Body of pancreas (tissue), 4 donors: ENCODE measurements at regions not wholly inside any gene's neighbourhood (a gene's known extent, or its start where the extent isn't known, plus 50 kb on each side); places are given as distances from the start of the nearest gene placed in this dataset.

Source experiments
- CTCF ChIP-seq, 7 experiments: fragments of 450-650 bp in 4 of 7; fragments of 200-600 bp in 3 of 7; sonication (generic) in 3 of 7; IDR thresholded peaks; one replicate each; pipeline ENCODE4 v1.5.1; 2016 to 2019; ENCODE audit warnings: antibody characterized with exemption in 7 of 7
- POLR2A ChIP-seq, 3 donors: fragments of 450-650 bp; IDR thresholded peaks; one replicate each; pipeline ENCODE4 v1.6.1; 2016; ENCODE audit warnings: antibody characterized with exemption in 3 of 3, mild to moderate bottlenecking in 2 of 3

- TF ChIP-seq CTCF (IDR thresholded peaks at IDR 0.05) (no peak), POLR2A (IDR thresholded peaks at IDR 0.05) (no peak)
Observed at GRCh38 chr7:88694207-88694606, 65.3 kb upstream of the ZNF804B start.
